Mucosa of descending colon (tissue), 3 donors: ENCODE measurements at regions not wholly inside any gene's neighbourhood (a gene's known extent, or its start where the extent isn't known, plus 50 kb on each side); places are given as distances from the start of the nearest gene placed in this dataset.

Experiments used
- ATAC-seq: fragments of 200-7000 bp; cut with Tn5 transposase; one replicate; pipeline ENCODE4 v1.9.1; 2020; ENCODE audit warnings: mild to moderate bottlenecking, moderate library complexity
- DNase-seq, 3 donors: peaks; one replicate each; pipeline ENCODE4 v3.0.0-alpha.2; 2020
- H3K36me3 ChIP-seq: fragments of 200-600 bp; one replicate; pipeline ENCODE4 v1.8.0; 2021; ENCODE audit warnings: low read depth, mild to moderate bottlenecking
- H3K4me1 ChIP-seq: fragments of 200-600 bp; one replicate; pipeline ENCODE4 v1.8.0; 2021; ENCODE audit warnings: low read depth, mild to moderate bottlenecking
- H3K4me3 ChIP-seq: fragments of 200-600 bp; one replicate; pipeline ENCODE4 v1.8.0; 2021; ENCODE audit warnings: mild to moderate bottlenecking
- H3K9me3 ChIP-seq: fragments of 200-600 bp; one replicate; pipeline ENCODE4 v1.8.0; 2021; ENCODE audit warnings: mild to moderate bottlenecking
- intact Hi-C, 2 donors: fragments of 100-400 bp; cut with DNase I in 1 of 2; cut with micrococcal nuclease in 1 of 2; formaldehyde crosslinking; loops; one replicate each; pipeline versions ENCODE4 v1.11.0 to v1.11.1; 2022; cut with DNase I, micrococcal nuclease
- TF ChIP-seq, protein P1 (sequence below): fragments of 200-600 bp; IDR thresholded peaks from one replicate; pipeline ENCODE4 v1.8.0; 2022; ENCODE audit warnings: antibody characterized with exemption, mild to moderate bottlenecking
- donor health status: DM: no; HTN: no; CAD: no; lungs with moderate emphysema.
- donor health status: DM: no; HTN: no; CAD: no.
- donor health status: DM: no; HTN: yes; CAD: no.

DNA sequence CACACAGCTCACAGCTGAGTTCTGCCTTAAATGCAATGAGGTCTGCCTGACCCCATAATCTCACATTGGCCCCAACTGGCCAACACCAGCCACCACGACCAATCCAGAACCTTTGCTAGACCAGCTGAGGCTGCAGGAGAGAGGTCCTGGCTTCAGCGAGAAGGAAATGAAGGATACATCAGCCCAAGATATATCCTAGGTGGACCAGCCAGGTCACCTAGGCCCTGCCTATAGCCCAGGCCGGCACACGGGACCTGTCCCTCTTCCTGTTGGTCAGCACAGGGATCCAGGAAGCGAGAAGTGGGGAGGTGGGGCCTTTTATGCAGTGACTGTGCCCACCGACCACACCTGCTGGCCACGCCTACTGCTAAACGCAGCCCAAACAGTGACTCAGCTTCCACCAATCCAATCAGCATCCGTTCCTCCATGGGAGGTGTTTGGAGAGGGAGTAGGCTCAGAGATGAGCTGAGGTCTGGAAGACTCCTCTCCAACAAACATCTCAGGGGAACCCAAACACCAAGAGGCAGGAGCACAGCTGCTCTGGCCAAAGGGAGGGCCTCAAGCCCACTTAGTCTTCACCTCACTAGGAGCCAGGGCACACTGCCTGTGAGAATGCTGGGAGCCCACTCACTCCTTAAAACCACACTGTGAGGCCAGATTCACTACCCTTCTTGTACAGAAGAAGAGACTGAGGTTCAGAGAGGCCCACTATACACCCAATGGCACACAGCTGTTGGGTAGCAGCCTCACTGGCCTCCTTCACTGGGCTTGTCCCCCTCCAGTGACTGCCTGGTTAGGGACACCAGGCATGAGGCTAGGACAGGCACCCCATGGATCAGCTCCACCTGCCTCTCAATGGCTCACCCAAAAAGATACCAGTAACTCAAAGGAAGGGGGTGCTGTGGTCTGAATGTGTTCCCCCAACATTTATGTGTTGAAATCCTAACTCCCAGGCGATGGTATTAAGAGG, 51.3 kb upstream of the PPP2R5C start:
- intact Hi-C loops, result loop anchor here in 1 of 2 donors (5.0 kb wide), 1 partner anchor 252 kb away; the partner anchor contains the start of gene DYNC1H1
- H3K4me3 ChIP-seq, result no peak overlapping the region
- no peaks in the 10 kb centered on the region for H3K36me3 ChIP-seq
- peaks cover 13% of the 10 kb centered on the region for H3K4me1 ChIP-seq
- TF ChIP-seq, protein P1, sequence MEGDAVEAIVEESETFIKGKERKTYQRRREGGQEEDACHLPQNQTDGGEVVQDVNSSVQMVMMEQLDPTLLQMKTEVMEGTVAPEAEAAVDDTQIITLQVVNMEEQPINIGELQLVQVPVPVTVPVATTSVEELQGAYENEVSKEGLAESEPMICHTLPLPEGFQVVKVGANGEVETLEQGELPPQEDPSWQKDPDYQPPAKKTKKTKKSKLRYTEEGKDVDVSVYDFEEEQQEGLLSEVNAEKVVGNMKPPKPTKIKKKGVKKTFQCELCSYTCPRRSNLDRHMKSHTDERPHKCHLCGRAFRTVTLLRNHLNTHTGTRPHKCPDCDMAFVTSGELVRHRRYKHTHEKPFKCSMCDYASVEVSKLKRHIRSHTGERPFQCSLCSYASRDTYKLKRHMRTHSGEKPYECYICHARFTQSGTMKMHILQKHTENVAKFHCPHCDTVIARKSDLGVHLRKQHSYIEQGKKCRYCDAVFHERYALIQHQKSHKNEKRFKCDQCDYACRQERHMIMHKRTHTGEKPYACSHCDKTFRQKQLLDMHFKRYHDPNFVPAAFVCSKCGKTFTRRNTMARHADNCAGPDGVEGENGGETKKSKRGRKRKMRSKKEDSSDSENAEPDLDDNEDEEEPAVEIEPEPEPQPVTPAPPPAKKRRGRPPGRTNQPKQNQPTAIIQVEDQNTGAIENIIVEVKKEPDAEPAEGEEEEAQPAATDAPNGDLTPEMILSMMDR, result no peak
- ATAC-seq (peak; percentile 63), DNase-seq (peak in 1 of 3 donors; percentile 66)
- H3K9me3 ChIP-seq, result no peaks in the 10 kb centered on the region

DNA sequence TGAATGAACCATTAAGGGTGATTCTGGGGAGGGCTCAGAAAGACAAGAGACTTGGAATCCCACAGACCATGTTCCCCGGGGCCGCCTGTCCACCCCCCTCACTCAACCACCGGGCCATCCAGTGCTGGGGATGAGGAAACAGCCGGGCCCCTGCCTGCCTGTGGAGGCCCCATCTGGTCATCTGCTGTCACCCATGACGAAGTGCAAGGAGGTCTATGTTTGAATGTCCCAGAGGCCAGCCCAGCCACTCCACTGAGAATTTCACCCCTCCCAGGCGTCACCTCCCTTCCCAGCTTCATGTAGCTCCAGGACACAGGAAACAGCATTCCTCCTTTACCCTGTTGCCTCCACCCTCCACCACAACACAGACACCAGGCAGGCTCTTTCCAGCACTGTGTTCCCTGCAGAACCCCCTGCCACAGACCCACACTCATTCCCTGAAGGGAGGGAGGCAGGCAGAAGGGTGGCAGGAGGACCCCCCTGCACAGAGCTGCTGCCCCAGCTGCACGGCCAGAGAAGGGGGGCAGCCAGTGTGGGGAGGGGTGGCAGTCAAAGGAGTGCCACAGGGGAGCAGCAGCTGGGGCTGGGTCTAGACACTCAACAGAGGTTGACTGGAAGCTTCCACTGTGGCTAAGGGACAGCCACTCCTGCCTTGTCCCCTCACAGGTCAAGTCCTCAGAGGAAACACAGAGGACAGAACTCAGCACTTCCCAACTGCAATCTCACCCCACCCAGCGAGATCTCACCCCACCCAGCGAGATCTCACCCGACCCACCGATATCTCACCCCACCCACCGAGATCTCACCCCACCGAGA, 50.3 kb upstream of the PPP2R5C start:
- no peak for DNase-seq
- no peak overlapping the region for H3K4me3 ChIP-seq

More for the DNA sequence above, 50.3 kb upstream of the PPP2R5C start:
- Histone ChIP-seq H3K36me3 (no peaks in the 10 kb centered on the region), H3K4me1 (peaks cover 9% of the 10 kb centered on the region), H3K9me3 (no peaks in the 10 kb centered on the region)
- ATAC-seq, result no peak
- intact Hi-C loops, result no loop called here
- TF ChIP-seq, protein P1, result no peak
